H1 (cell line): ENCODE measurements at regions not wholly inside any gene's neighbourhood (a gene's known extent, or its start where the extent isn't known, plus 50 kb on each side); places are given as distances from the start of the nearest gene placed in this dataset.

Experiments
- CTCF ChIA-PET: fragments of 300-600 bp; sonication (Branson Sonifier 250); formaldehyde crosslinking; loops from one replicate; lab custom pipeline; 2021; ENCODE audit not compliant: partially characterized antibody; lab: Charles Lee
- POLR2A ChIA-PET: fragments of 300-600 bp; sonication (Branson Sonifier 250); formaldehyde crosslinking; loops from one replicate; lab custom pipeline; 2021; ENCODE audit warnings: inconsistent platforms; ENCODE audit not compliant: partially characterized antibody; lab: Charles Lee
- DNase-seq, 2 experiments: peaks; one replicate each; pipeline versions ENCODE4 v3.0.0 to v3.0.0-alpha.2; 2010 to 2022; ENCODE audit warnings: low spot score in 2 of 2, low read depth in 1 of 2, mixed read lengths in 1 of 2
- FAIRE-seq: peaks from 2 replicates; lab custom pipeline; 2011; peaks lifted over from hg19 to GRCh38; lab: Jason Lieb, UNC
- H2AFZ ChIP-seq: 2 replicates; pipeline ENCODE4 v1.8.1; 2012; ENCODE audit warnings: low read length, inconsistent platforms
- H2AK5ac ChIP-seq: 2 replicates; pipeline ENCODE4 v1.6.1; 2013; ENCODE audit warnings: low read depth, low read length
- H2BK120ac ChIP-seq: replicated peaks from 2 replicates; pipeline ENCODE3; 2013; ENCODE audit warnings: low read depth, low read length, inconsistent platforms
- H2BK12ac ChIP-seq: 2 replicates; pipeline ENCODE4 v1.6.1; 2013; ENCODE audit warnings: low read depth, low read length
- H2BK15ac ChIP-seq: 2 replicates; pipeline ENCODE4 v1.6.1; 2013; ENCODE audit warnings: low read length
- H2BK20ac ChIP-seq: 2 replicates; pipeline ENCODE4 v1.6.1; 2013; ENCODE audit warnings: low read length
- H2BK5ac ChIP-seq: 2 replicates; pipeline ENCODE4 v1.6.1; 2013; ENCODE audit warnings: low read depth, low read length
- H3K14ac ChIP-seq: 2 replicates; pipeline ENCODE4 v1.6.1; 2013; ENCODE audit warnings: inconsistent platforms; ENCODE audit not compliant: insufficient read length
- H3K18ac ChIP-seq: 2 replicates; pipeline ENCODE4 v1.6.1; 2013; ENCODE audit warnings: low read length; ENCODE audit errors: extremely low read depth
- H3K23ac ChIP-seq: 2 replicates; pipeline ENCODE4 v1.6.1; 2013; ENCODE audit warnings: inconsistent platforms; ENCODE audit not compliant: insufficient read length
- H3K23me2 ChIP-seq: 2 replicates; pipeline ENCODE4 v1.6.1; 2013; ENCODE audit warnings: low read depth, low read length
- H3K27ac ChIP-seq: 2 replicates; pipeline ENCODE4 v1.6.1; 2011; ENCODE audit warnings: low read depth, low read length, inconsistent platforms
- H3K27me3 ChIP-seq, 4 experiments: replicated peaks in 1 of 4; 1 replicate in 1 of 4; 2 replicates in 3 of 4; pipeline versions ENCODE4 v1.6.1 to v1.8.1; 2011 to 2013; ENCODE audit warnings: low read length in 3 of 4, mild to moderate bottlenecking in 3 of 4, inconsistent platforms in 2 of 4, mixed read lengths in 2 of 4, moderate library complexity in 1 of 4; ENCODE audit not compliant: control insufficient read depth in 3 of 4, insufficient read depth in 3 of 4; ENCODE audit errors: extremely low read depth in 1 of 4
- H3K36me3 ChIP-seq, 4 experiments: 2 replicates each; pipeline versions ENCODE4 v1.6.1 to v1.8.1; 2011 to 2013; ENCODE audit warnings: mild to moderate bottlenecking in 4 of 4, low read length in 3 of 4, moderate library complexity in 2 of 4, control low read depth in 1 of 4, inconsistent platforms in 1 of 4; ENCODE audit not compliant: insufficient read depth in 4 of 4, control insufficient read depth in 2 of 4
- H3K4ac ChIP-seq: replicated peaks from 2 replicates; pipeline ENCODE3; 2013; ENCODE audit warnings: low read length, low read depth, mixed read lengths, inconsistent platforms; ENCODE audit not compliant: insufficient read length
- H3K4me1 ChIP-seq, 4 experiments: replicated peaks in 1 of 4; 1 replicate in 1 of 4; 2 replicates in 3 of 4; pipeline versions ENCODE4 v1.6.1 to v1.8.1; 2011 to 2013; ENCODE audit warnings: low read length in 3 of 4, inconsistent platforms in 2 of 4, mixed read lengths in 1 of 4; ENCODE audit not compliant: insufficient read depth in 4 of 4, control insufficient read depth in 3 of 4
- H3K4me2 ChIP-seq, 2 experiments: 2 replicates each; pipeline versions ENCODE4 v1.6.1 to v1.8.1; 2011 to 2013; ENCODE audit warnings: low read depth in 2 of 2, low read length in 2 of 2, control low read depth in 1 of 2, inconsistent platforms in 1 of 2, mild to moderate bottlenecking in 1 of 2; ENCODE audit not compliant: insufficient read depth in 1 of 2
- H3K4me3 ChIP-seq, 4 experiments: fragments of 200-600, 300-600 bp in 1 of 4; sonication (generic), shearing (Covaris generic), sonication (Bioruptor Twin) in 1 of 4; 2 replicates each; pipeline versions ENCODE4 v1.5.1 to v1.8.1; 2011 to 2016; ENCODE audit warnings: low read length in 4 of 4, low read depth in 3 of 4, control low read depth in 2 of 4, inconsistent platforms in 2 of 4, mild to moderate bottlenecking in 2 of 4, mixed read lengths in 1 of 4, moderate library complexity in 1 of 4; ENCODE audit not compliant: insufficient read depth in 2 of 4; ENCODE audit errors: extremely low read depth in 1 of 4
- H3K56ac ChIP-seq: replicated peaks from 2 replicates; pipeline ENCODE3; 2013; ENCODE audit warnings: low read depth, mild to moderate bottlenecking, mixed read lengths, low read length, inconsistent platforms; ENCODE audit not compliant: insufficient read length
- H3K79me1 ChIP-seq: 2 replicates; pipeline ENCODE4 v1.6.1; 2013; ENCODE audit warnings: low read depth, low read length, control low read depth
- H3K79me2 ChIP-seq, 2 experiments: 2 replicates each; pipeline versions ENCODE4 v1.6.1 to v1.8.1; 2012 to 2013; ENCODE audit warnings: low read length in 2 of 2, mild to moderate bottlenecking in 2 of 2, inconsistent platforms in 1 of 2; ENCODE audit not compliant: insufficient read depth in 2 of 2, control insufficient read depth in 1 of 2
- H3K9ac ChIP-seq, 4 experiments: replicated peaks in 1 of 4; 1 replicate in 1 of 4; 2 replicates in 3 of 4; pipeline versions ENCODE4 v1.6.1 to v1.8.1; 2011 to 2013; ENCODE audit warnings: low read depth in 3 of 4, low read length in 3 of 4, control low read depth in 2 of 4, mild to moderate bottlenecking in 2 of 4, moderate library complexity in 2 of 4, inconsistent platforms in 1 of 4; ENCODE audit errors: extremely low read depth in 1 of 4
- H3K9me3 ChIP-seq, 2 experiments: 2 replicates each; pipeline versions ENCODE4 v1.6.1 to v1.8.1; 2012 to 2013; ENCODE audit warnings: mild to moderate bottlenecking in 2 of 2, moderate library complexity in 2 of 2, control low read depth in 1 of 2, inconsistent platforms in 1 of 2, low read depth in 1 of 2, low read length in 1 of 2, mixed read lengths in 1 of 2; ENCODE audit not compliant: insufficient read depth in 2 of 2
- H4K20me1 ChIP-seq, 2 experiments: replicated peaks in 1 of 2; 2 replicates each; pipeline versions ENCODE3 to v1.8.1; 2011 to 2013; ENCODE audit warnings: inconsistent platforms in 2 of 2, low read length in 2 of 2, mild to moderate bottlenecking in 1 of 2; ENCODE audit not compliant: insufficient read depth in 2 of 2, control insufficient read depth in 1 of 2
- H4K5ac ChIP-seq: 2 replicates; pipeline ENCODE4 v1.6.1; 2013; ENCODE audit warnings: low read length, low read depth, mixed read lengths, inconsistent platforms; ENCODE audit not compliant: insufficient read length
- H4K8ac ChIP-seq: 2 replicates; pipeline ENCODE4 v1.8.0; 2013; ENCODE audit warnings: mild to moderate bottlenecking, moderate library complexity, low read length, inconsistent platforms; ENCODE audit not compliant: insufficient read depth; ENCODE audit errors: extremely low read depth
- H4K91ac ChIP-seq: replicated peaks from 2 replicates; pipeline ENCODE3; 2013; ENCODE audit warnings: low read length, mixed read lengths, inconsistent platforms; ENCODE audit not compliant: insufficient read length
- CTBP2 ChIP-seq: IDR thresholded peaks from 2 replicates; pipeline ENCODE4 v1.7.0; 2011; ENCODE audit warnings: borderline replicate concordance, mild to moderate bottlenecking, moderate library complexity, mixed read lengths, low read length; ENCODE audit not compliant: insufficient read depth, insufficient read length
- SP4 ChIP-seq: IDR thresholded peaks from 2 replicates; pipeline ENCODE4 v1.6.1; 2012; ENCODE audit warnings: low read length, inconsistent platforms
- WGBS, 2 experiments: shearing (Covaris generic) in 1 of 2; methylation state at CpG; one replicate each; pipeline versions ENCODE4 v1.1.6 to v1.1.7; 2013 to 2015; ENCODE audit warnings: low lambda C conversion rate in 2 of 2, mixed read lengths in 2 of 2, inconsistent platforms in 1 of 2, low coverage in 1 of 2, missing lambda C conversion rate in 1 of 2; ENCODE audit not compliant: insufficient replicate concordance in 2 of 2, insufficient coverage in 1 of 2, insufficient read length in 1 of 2; ENCODE audit errors: extremely low coverage in 1 of 2, missing lambda C conversion rate in 1 of 2; 5-methylcytosine and 5-hydroxymethylcytosine counted together

DNA sequence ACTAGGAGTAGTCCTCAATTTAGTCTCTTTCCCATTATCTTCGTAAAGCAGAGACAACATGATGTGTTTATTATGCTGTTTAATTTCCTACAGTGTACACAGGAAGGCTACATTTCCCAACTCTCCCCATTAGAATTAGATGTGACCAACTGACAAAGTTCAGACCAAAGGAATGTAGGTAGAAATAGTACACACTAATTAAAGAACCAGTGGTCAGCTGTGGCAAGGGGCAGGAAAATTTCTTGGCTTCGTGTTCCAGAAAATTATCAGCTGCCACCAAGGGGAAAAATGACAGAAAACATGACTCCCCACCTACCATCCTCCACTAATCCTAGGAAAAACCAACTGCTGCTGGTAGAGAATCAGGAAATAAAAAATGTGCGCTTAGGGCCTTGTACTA lies 125.6 kb downstream of the PPP1R3A start:
- Histone ChIP-seq H3K56ac (no peak overlapping the region), H4K8ac (no peak overlapping the region), H3K4me3 (no peak overlapping the region), H3K9ac (no peak overlapping the region), H2BK20ac (no peak overlapping the region), H2BK5ac (no peak overlapping the region), H3K27ac (no peak overlapping the region), H2AK5ac (no peak overlapping the region), H3K23me2 (no peaks in the 10 kb centered on the region), H3K23ac (no peak overlapping the region), H4K20me1 (no peaks in the 10 kb centered on the region), H2BK12ac (no peak overlapping the region), H3K14ac (no peak overlapping the region), H3K79me1 (no peaks in the 10 kb centered on the region), H3K4me2 (no peak overlapping the region), H4K5ac (no peak overlapping the region), H3K18ac (no peak overlapping the region), H2BK120ac (no peak overlapping the region), H2AFZ (0 out of 2 replicates have a peak overlapping the region, but pooled peaks have one; percentile 2), H4K91ac (no peak overlapping the region), H3K4me1 (no peaks in the 10 kb centered on the region), H3K36me3 (no peaks in the 10 kb centered on the region), H3K27me3 (no peaks in the 10 kb centered on the region), H3K4ac (no peak overlapping the region), H2BK15ac (no peak overlapping the region), H3K79me2 (no peaks in the 10 kb centered on the region), H3K9me3 (no peaks in the 10 kb centered on the region; a peak in 1 of 4 replicates)
- CTCF ChIA-PET: interaction anchor here (0.7 kb wide), 1 partner anchor 1047 kb away, joined by 3 read pairs; no protein-coding TSS in a partner anchor
- POLR2A ChIA-PET: interaction anchor here (0.5 kb wide), 1 partner anchor 99 kb away, joined by 3 read pairs; no protein-coding TSS in a partner anchor
- no peak for DNase-seq
- no peak for FAIRE-seq
- 89% methylated on average over 3 of the region's 3 CpGs; no CpG with 5 or more reads in 1 of the 2 experiments for WGBS, 2 experiments
- TF ChIP-seq CTBP2 (no peak), SP4 (no peak)
